A673 (cell line): ENCODE measurements at regions not wholly inside any gene's neighbourhood (a gene's known extent, or its start where the extent isn't known, plus 50 kb on each side); places are given as distances from the start of the nearest gene placed in this dataset.

ENCODE experiments used
- CTCF ChIP-seq: fragments of 300-800, 200-600 bp; sonication (generic); conservative IDR thresholded peaks from 2 replicates; pipeline ENCODE4 v1.5.1; 2017; ENCODE audit warnings: low read depth, mild to moderate bottlenecking, antibody characterized with exemption, low read length, moderate library complexity, mixed read lengths
- EZH2 ChIP-seq: fragments of 200-600 bp; sonication (generic); IDR thresholded peaks from 2 replicates; pipeline ENCODE4 v1.6.1; 2017; ENCODE audit warnings: borderline replicate concordance, low read depth, mild to moderate bottlenecking, mixed read lengths, antibody characterized with exemption, low read length; ENCODE audit not compliant: poor library complexity, severe bottlenecking

GRCh38 chr14:22382955-22383354, 206.1 kb downstream of the DAD1 start:
- TF ChIP-seq CTCF (no peak), EZH2 (no peak)
